Neural cell (in vitro differentiated cells): ENCODE measurements at regions not wholly inside any gene's neighbourhood (a gene's known extent, or its start where the extent isn't known, plus 50 kb on each side); places are given as distances from the start of the nearest gene placed in this dataset.

Experiments used
- H2AFZ ChIP-seq: fragments of 200-600, 300-800 bp; sonication (generic), shearing (Covaris generic); 2 replicates; pipeline ENCODE4 v1.6.0; 2014; ENCODE audit warnings: low read depth, mild to moderate bottlenecking, antibody characterized with exemption, low read length, moderate library complexity
- H3F3A ChIP-seq: fragments of 200-600 bp; shearing (Covaris generic); 2 replicates; pipeline ENCODE4 v1.6.1; 2016; ENCODE audit warnings: mild to moderate bottlenecking, moderate library complexity, mixed read lengths, antibody characterized with exemption, low read length; ENCODE audit not compliant: insufficient read depth, poor library complexity, severe bottlenecking
- H3K27ac ChIP-seq: fragments of 200-600, 300-800 bp; sonication (generic), shearing (Covaris generic); 2 replicates; pipeline ENCODE4 v1.5.1; 2014; ENCODE audit warnings: mild to moderate bottlenecking, low read length, moderate library complexity
- H3K27me3 ChIP-seq: fragments of 300-800, 200-600 bp; sonication (generic), shearing (Covaris generic); 2 replicates; pipeline ENCODE4 v1.6.0; 2014; ENCODE audit warnings: mild to moderate bottlenecking, low read depth, low read length, moderate library complexity; ENCODE audit not compliant: insufficient read depth
- H3K36me3 ChIP-seq: fragments of 300-800, 200-600 bp; sonication (generic), shearing (Covaris generic); 2 replicates; pipeline ENCODE4 v1.5.1; 2014; ENCODE audit warnings: mild to moderate bottlenecking, antibody characterized with exemption, low read length, moderate library complexity; ENCODE audit not compliant: insufficient read depth
- H3K4me2 ChIP-seq: fragments of 300-800, 200-600 bp; sonication (generic), shearing (Covaris generic); 2 replicates; pipeline ENCODE4 v1.6.0; 2014; ENCODE audit warnings: mild to moderate bottlenecking, low read length
- H3K4me3 ChIP-seq: fragments of 300-800, 200-600 bp; sonication (generic), shearing (Covaris generic); 2 replicates; pipeline ENCODE4 v1.5.1; 2014; ENCODE audit warnings: mild to moderate bottlenecking, low read length, moderate library complexity
- H3K79me2 ChIP-seq: fragments of 200-600 bp; shearing (Covaris generic); replicated peaks from 2 replicates; pipeline ENCODE4 v1.6.0; 2014; ENCODE audit warnings: mild to moderate bottlenecking, low read length, moderate library complexity; ENCODE audit not compliant: insufficient read depth
- H3K9ac ChIP-seq: fragments of 300-800, 200-600 bp; sonication (generic), shearing (Covaris generic); 2 replicates; pipeline ENCODE4 v1.6.1; 2016; ENCODE audit warnings: mild to moderate bottlenecking, low read length, mixed read lengths
- H3K9me2 ChIP-seq: fragments of 200-600 bp; shearing (Covaris generic); 2 replicates; pipeline ENCODE4 v1.6.1; 2016; ENCODE audit warnings: mild to moderate bottlenecking, low read length, mixed read lengths; ENCODE audit not compliant: insufficient read depth
- H3K9me3 ChIP-seq: fragments of 200-600, 300-800 bp; sonication (generic), shearing (Covaris generic); 2 replicates; pipeline ENCODE4 v1.6.1; 2016; ENCODE audit warnings: mild to moderate bottlenecking, mixed run types, low read length, moderate library complexity, mixed read lengths
- H4K20me1 ChIP-seq: fragments of 200-600 bp; shearing (Covaris generic); 2 replicates; pipeline ENCODE4 v1.6.1; 2016; ENCODE audit warnings: mild to moderate bottlenecking, mixed run types; ENCODE audit not compliant: insufficient read depth
- EP300 ChIP-seq: fragments of 450-650 bp; conservative IDR thresholded peaks from 2 replicates; pipeline ENCODE4 v1.6.1; 2014; ENCODE audit warnings: antibody characterized with exemption, mild to moderate bottlenecking, moderate library complexity; ENCODE audit not compliant: poor library complexity, severe bottlenecking
- EZH2 ChIP-seq: fragments of 200-600, 300-800 bp; shearing (Covaris generic), sonication (generic); IDR thresholded peaks from 2 replicates; pipeline ENCODE4 v1.6.1; 2014; ENCODE audit warnings: antibody characterized with exemption, low read length, borderline replicate concordance, mild to moderate bottlenecking; ENCODE audit not compliant: insufficient read depth, poor library complexity, severe bottlenecking
- MXI1 ChIP-seq: fragments of 450-650 bp; conservative IDR thresholded peaks from 2 replicates; pipeline ENCODE4 v1.6.1; 2014; ENCODE audit warnings: antibody characterized with exemption, mild to moderate bottlenecking; ENCODE audit not compliant: poor library complexity, severe bottlenecking
- POLR2AphosphoS5 ChIP-seq: IDR thresholded peaks from 2 replicates; pipeline ENCODE4 v1.6.1; 2012
- RAD21 ChIP-seq: fragments of 450-650 bp; conservative IDR thresholded peaks from 2 replicates; pipeline ENCODE4 v1.6.1; 2014; ENCODE audit warnings: antibody characterized with exemption, mild to moderate bottlenecking, moderate library complexity
- SMC3 ChIP-seq: fragments of 450-650 bp; conservative IDR thresholded peaks from 2 replicates; pipeline ENCODE4 v1.6.1; 2014; ENCODE audit warnings: antibody characterized with exemption, mild to moderate bottlenecking, moderate library complexity; ENCODE audit not compliant: poor library complexity
- TAF1 ChIP-seq: IDR thresholded peaks from 2 replicates; pipeline ENCODE4 v1.6.1; 2012; ENCODE audit warnings: low read depth
- TF ChIP-seq, protein P1 (sequence below): fragments of 450-650 bp; IDR thresholded peaks from 2 replicates; pipeline ENCODE4 v1.5.1; 2014; ENCODE audit warnings: antibody characterized with exemption, mild to moderate bottlenecking, moderate library complexity; ENCODE audit not compliant: poor library complexity, severe bottlenecking
- TF ChIP-seq, protein P2 (sequence below): IDR thresholded peaks from 2 replicates; pipeline ENCODE4 v1.6.1; 2012; ENCODE audit warnings: borderline replicate concordance

DNA sequence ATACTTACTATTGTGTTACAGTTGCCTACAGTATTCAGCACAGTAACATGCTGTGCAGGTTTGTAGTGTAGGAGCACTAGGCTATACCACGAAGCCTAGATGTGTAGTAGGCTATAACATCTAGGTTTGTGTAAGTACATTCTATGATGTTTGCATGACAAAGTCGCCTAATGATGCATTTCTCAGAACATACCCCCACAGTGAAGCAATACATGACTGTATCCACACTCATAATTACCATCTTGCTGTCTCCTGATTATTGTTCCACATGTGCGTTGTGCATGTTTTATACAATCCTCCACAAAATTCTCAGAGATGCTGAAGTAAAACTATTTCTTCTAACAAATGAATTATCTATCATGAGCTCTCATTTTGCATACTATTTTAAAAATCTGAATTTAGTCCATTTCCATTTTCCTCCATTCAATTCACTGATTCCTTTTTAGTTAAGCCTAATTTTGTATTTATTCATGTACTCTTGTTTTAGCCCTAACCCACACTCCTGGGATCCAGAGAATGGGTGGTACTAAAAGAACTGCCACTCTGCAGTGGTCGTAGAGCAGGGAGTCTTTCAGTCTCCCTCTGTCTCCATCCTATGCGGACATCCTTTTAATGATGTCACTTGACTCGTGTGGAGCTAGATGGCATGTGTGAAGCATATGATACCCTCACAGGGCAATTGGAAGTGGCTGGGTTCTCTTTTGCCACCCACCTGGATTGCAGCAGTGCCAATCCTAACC, 67.6 kb upstream of the CAV2 start:
- no peaks in the 10 kb centered on the region for H4K20me1 ChIP-seq
- H3K9ac ChIP-seq = no peak overlapping the region
- H3K36me3 ChIP-seq = no peaks in the 10 kb centered on the region
- no peaks in the 10 kb centered on the region for H3F3A ChIP-seq
- H3K9me2 ChIP-seq = no peaks in the 10 kb centered on the region
- no peaks in the 10 kb centered on the region for H3K27me3 ChIP-seq
- no peaks in the 10 kb centered on the region for H3K9me3 ChIP-seq
- no peak overlapping the region for H2AFZ ChIP-seq
- H3K4me2 ChIP-seq = no peak overlapping the region
- H3K27ac ChIP-seq = no peak overlapping the region
- H3K79me2 ChIP-seq = no peaks in the 10 kb centered on the region
- TF ChIP-seq EP300 = no peak
- H3K4me3 ChIP-seq = no peak overlapping the region

DNA sequence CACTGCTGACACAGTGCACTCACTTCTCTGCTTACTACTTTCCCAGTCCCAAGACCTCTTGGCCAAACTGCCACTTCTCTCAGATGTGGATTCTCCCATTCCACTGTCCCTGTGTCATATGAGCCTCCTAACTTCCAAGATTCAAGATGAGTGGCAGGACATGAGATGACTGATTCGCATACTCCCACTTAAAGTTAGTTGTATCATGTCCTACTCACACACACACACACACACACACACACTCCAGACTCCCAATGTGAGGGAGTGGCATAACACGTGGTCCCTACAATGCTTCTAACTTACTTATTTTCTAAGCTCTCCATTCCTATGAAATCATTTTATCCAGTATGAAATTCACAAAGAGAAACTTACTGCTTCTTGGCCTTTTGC, 67.0 kb upstream of the CAV2 start:
- TF ChIP-seq, protein P1, sequence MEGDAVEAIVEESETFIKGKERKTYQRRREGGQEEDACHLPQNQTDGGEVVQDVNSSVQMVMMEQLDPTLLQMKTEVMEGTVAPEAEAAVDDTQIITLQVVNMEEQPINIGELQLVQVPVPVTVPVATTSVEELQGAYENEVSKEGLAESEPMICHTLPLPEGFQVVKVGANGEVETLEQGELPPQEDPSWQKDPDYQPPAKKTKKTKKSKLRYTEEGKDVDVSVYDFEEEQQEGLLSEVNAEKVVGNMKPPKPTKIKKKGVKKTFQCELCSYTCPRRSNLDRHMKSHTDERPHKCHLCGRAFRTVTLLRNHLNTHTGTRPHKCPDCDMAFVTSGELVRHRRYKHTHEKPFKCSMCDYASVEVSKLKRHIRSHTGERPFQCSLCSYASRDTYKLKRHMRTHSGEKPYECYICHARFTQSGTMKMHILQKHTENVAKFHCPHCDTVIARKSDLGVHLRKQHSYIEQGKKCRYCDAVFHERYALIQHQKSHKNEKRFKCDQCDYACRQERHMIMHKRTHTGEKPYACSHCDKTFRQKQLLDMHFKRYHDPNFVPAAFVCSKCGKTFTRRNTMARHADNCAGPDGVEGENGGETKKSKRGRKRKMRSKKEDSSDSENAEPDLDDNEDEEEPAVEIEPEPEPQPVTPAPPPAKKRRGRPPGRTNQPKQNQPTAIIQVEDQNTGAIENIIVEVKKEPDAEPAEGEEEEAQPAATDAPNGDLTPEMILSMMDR = no peak
- TF ChIP-seq EP300 (no peak), EZH2 (no peak), POLR2AphosphoS5 (no peak), TAF1 (no peak), MXI1 (no peak), SMC3 (no peak), RAD21 (no peak)
- TF ChIP-seq, protein P2, sequence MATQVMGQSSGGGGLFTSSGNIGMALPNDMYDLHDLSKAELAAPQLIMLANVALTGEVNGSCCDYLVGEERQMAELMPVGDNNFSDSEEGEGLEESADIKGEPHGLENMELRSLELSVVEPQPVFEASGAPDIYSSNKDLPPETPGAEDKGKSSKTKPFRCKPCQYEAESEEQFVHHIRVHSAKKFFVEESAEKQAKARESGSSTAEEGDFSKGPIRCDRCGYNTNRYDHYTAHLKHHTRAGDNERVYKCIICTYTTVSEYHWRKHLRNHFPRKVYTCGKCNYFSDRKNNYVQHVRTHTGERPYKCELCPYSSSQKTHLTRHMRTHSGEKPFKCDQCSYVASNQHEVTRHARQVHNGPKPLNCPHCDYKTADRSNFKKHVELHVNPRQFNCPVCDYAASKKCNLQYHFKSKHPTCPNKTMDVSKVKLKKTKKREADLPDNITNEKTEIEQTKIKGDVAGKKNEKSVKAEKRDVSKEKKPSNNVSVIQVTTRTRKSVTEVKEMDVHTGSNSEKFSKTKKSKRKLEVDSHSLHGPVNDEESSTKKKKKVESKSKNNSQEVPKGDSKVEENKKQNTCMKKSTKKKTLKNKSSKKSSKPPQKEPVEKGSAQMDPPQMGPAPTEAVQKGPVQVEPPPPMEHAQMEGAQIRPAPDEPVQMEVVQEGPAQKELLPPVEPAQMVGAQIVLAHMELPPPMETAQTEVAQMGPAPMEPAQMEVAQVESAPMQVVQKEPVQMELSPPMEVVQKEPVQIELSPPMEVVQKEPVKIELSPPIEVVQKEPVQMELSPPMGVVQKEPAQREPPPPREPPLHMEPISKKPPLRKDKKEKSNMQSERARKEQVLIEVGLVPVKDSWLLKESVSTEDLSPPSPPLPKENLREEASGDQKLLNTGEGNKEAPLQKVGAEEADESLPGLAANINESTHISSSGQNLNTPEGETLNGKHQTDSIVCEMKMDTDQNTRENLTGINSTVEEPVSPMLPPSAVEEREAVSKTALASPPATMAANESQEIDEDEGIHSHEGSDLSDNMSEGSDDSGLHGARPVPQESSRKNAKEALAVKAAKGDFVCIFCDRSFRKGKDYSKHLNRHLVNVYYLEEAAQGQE = no peak
- no peaks in the 10 kb centered on the region for H3F3A ChIP-seq
- H4K20me1 ChIP-seq = no peaks in the 10 kb centered on the region
- no peak overlapping the region for H3K27ac ChIP-seq
- H3K79me2 ChIP-seq = no peaks in the 10 kb centered on the region
- H3K9ac ChIP-seq = no peak overlapping the region
- H2AFZ ChIP-seq = no peak overlapping the region
- no peaks in the 10 kb centered on the region for H3K36me3 ChIP-seq
- H3K9me3 ChIP-seq = no peaks in the 10 kb centered on the region
- no peak overlapping the region for H3K4me2 ChIP-seq
- no peaks in the 10 kb centered on the region for H3K9me2 ChIP-seq
- no peak overlapping the region for H3K4me3 ChIP-seq
- no peaks in the 10 kb centered on the region for H3K27me3 ChIP-seq
